Hepatocyte (in vitro differentiated cells): ENCODE measurements at regions not wholly inside any gene's neighbourhood (a gene's known extent, or its start where the extent isn't known, plus 50 kb on each side); places are given as distances from the start of the nearest gene placed in this dataset. TPM values are rescaled to one million over a fixed set of nuclear protein-coding genes. Genes with fewer than 3 reads are reported as not detected.

Experiments used
- DNase-seq: peaks from one replicate; pipeline ENCODE4 v3.0.0-alpha.2; 2016; ENCODE audit warnings: low spot score
- H2AFZ ChIP-seq: fragments of 200-600 bp; sonication (generic); 2 replicates; pipeline ENCODE4 v1.6.0; 2016; ENCODE audit warnings: antibody characterized with exemption, mild to moderate bottlenecking
- H3K27ac ChIP-seq: fragments of 200-600 bp; sonication (generic); 2 replicates; pipeline ENCODE4 v1.5.1; 2016; ENCODE audit warnings: mild to moderate bottlenecking
- H3K27me3 ChIP-seq: fragments of 200-600 bp; sonication (generic); 2 replicates; pipeline ENCODE4 v1.6.1; 2016
- H3K36me3 ChIP-seq: fragments of 200-600 bp; sonication (generic); replicated peaks from 2 replicates; pipeline ENCODE4 v1.5.1; 2016; ENCODE audit warnings: low read depth; ENCODE audit not compliant: insufficient read depth
- H3K4me1 ChIP-seq: fragments of 200-600 bp; sonication (generic); 2 replicates; pipeline ENCODE4 v1.5.1; 2016; ENCODE audit warnings: mild to moderate bottlenecking, moderate library complexity; ENCODE audit not compliant: insufficient read depth
- H3K4me2 ChIP-seq: fragments of 200-600 bp; sonication (generic); 2 replicates; pipeline ENCODE4 v1.6.0; 2016
- H3K4me3 ChIP-seq: fragments of 200-600 bp; sonication (generic); 2 replicates; pipeline ENCODE4 v1.5.1; 2016; ENCODE audit warnings: mild to moderate bottlenecking
- H3K79me2 ChIP-seq: fragments of 200-600 bp; sonication (generic); 2 replicates; pipeline ENCODE4 v1.6.0; 2017; ENCODE audit warnings: mild to moderate bottlenecking
- H3K9me2 ChIP-seq: fragments of 200-600 bp; sonication (generic); replicated peaks from 2 replicates; pipeline ENCODE4 v1.6.0; 2017; ENCODE audit warnings: mild to moderate bottlenecking; ENCODE audit not compliant: insufficient read depth
- H3K9me3 ChIP-seq: fragments of 200-600 bp; sonication (generic); 2 replicates; pipeline ENCODE4 v1.5.1; 2016; ENCODE audit warnings: low read depth, mild to moderate bottlenecking
- H4K20me1 ChIP-seq: fragments of 200-600 bp; sonication (generic); 2 replicates; pipeline ENCODE4 v1.6.0; 2016; ENCODE audit warnings: mild to moderate bottlenecking; ENCODE audit not compliant: insufficient read depth, poor library complexity, severe bottlenecking
- CTCF ChIP-seq: fragments of 200-600 bp; sonication (generic); IDR thresholded peaks from 2 replicates; pipeline ENCODE4 v1.5.1; 2016; ENCODE audit warnings: antibody characterized with exemption, mild to moderate bottlenecking; ENCODE audit not compliant: poor library complexity
- EZH2 ChIP-seq: fragments of 200-600 bp; sonication (generic); IDR thresholded peaks from 2 replicates; pipeline ENCODE4 v1.6.1; 2016; ENCODE audit warnings: antibody characterized with exemption, mild to moderate bottlenecking, borderline replicate concordance
- EZH2phosphoT487 ChIP-seq: fragments of 200-600 bp; sonication (generic); IDR thresholded peaks from one replicate; pipeline ENCODE4 v1.6.1; 2018; ENCODE audit warnings: antibody characterized with exemption, mild to moderate bottlenecking, low read depth, moderate library complexity; ENCODE audit not compliant: unreplicated experiment, severe bottlenecking
- WGBS: methylation state at CpG from one replicate; pipeline ENCODE4 v1.1.6; 2016; ENCODE audit warnings: low lambda C conversion rate; ENCODE audit errors: missing lambda C conversion rate; 5-methylcytosine and 5-hydroxymethylcytosine counted together
- small RNA-seq: library from RNA; depleted of rRNA; stranded (forward); fragments of <200 nt; gene quantifications from one replicate; pipeline ENCODE3, GENCODE V24; 2014

DNA sequence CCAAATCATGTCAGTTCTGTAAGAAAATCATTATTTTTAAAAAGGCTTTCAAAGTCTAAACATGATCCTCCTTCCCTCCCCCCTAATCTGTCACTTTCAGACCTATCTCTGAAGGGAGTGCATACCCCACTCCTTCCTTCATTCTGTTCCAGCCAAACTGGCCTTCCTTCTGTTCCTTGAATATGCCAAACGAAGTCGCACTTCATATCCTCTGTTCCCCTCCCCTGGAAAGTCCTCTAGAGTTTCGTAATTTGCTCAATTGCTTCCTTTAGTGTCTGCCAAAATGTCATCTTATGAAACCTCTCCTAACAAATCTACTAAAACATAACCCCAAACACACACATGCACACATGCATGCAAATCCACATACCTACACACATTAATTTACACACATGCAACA lies 69.5 kb upstream of the TUSC7 start:
- Histone ChIP-seq H3K4me1 (no peaks in the 10 kb centered on the region), H3K4me2 (no peak overlapping the region), H3K4me3 (no peak overlapping the region), H3K9me3 (no peaks in the 10 kb centered on the region), H3K27ac (no peak overlapping the region), H4K20me1 (no peaks in the 10 kb centered on the region), H3K27me3 (no peaks in the 10 kb centered on the region), H3K79me2 (no peaks in the 10 kb centered on the region), H3K36me3 (no peaks in the 10 kb centered on the region), H2AFZ (no peak overlapping the region), H3K9me2 (no peaks in the 10 kb centered on the region)
- WGBS: 93% methylated on average over 3 of the region's 3 CpGs
- TF ChIP-seq EZH2: no peak
- no peak for TF ChIP-seq CTCF
- no peak for TF ChIP-seq EZH2phosphoT487
- no peak for DNase-seq

DNA sequence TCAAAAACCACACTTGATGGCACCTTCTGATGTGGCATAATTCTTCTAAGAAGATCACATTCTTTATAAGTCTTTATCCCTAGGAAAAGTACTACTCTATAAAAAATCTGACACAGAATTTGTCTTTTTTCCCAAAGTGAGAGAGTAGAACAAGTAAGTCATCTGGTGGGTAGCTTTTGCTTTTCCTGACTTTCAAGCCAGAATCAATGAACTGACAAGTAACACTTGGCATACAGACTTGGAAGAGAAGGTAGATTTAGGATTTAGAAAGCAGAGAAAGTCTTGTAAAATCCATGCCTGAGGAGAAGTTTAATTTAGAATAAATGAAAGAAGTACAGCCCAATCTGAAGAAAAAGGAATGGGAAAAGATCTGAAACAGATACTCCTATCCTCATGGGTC lies 66.6 kb upstream of the TUSC7 start:
- Histone ChIP-seq H3K79me2 (no peaks in the 10 kb centered on the region), H3K36me3 (no peaks in the 10 kb centered on the region), H3K27ac (no peak overlapping the region), H3K27me3 (no peaks in the 10 kb centered on the region), H3K9me2 (no peaks in the 10 kb centered on the region), H3K4me2 (no peak overlapping the region), H3K4me3 (no peak overlapping the region), H4K20me1 (no peaks in the 10 kb centered on the region), H2AFZ (no peak overlapping the region), H3K4me1 (no peaks in the 10 kb centered on the region), H3K9me3 (no peaks in the 10 kb centered on the region)
- no peak for TF ChIP-seq CTCF
- no peak for TF ChIP-seq EZH2
- TF ChIP-seq EZH2phosphoT487: no peak
- no peak for DNase-seq

DNA sequence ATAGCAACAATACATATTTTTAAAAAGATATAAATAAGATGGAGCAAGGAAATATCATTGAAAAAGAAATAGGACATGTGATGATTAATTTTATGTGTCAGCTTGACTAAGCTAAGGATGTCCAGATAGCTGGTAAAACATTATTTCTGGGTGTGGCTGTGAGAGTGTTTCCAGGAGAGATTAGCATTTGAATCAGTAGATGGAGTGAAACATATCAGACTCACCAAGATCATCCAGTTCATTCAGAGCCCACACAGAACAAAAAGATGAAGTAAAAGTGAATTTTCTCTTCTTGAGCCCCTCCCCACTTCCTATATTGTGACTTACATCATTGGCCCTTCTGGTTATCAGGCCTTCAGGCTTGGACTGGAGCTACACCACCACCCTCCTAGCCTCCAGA lies 61.6 kb upstream of the TUSC7 start:
- no peaks in the 10 kb centered on the region for H3K79me2 ChIP-seq
- no peak for TF ChIP-seq CTCF
- TF ChIP-seq EZH2phosphoT487: no peak
- TF ChIP-seq EZH2: no peak
- DNase-seq: no peak
- no peaks in the 10 kb centered on the region for H3K9me3 ChIP-seq
- no peak overlapping the region for H3K4me2 ChIP-seq
- no peak overlapping the region for H3K4me3 ChIP-seq
- no peak overlapping the region for H2AFZ ChIP-seq
- H3K27me3 ChIP-seq: no peaks in the 10 kb centered on the region
- H3K27ac ChIP-seq: no peak overlapping the region
- no peaks in the 10 kb centered on the region for H3K9me2 ChIP-seq
- H3K36me3 ChIP-seq: no peaks in the 10 kb centered on the region
- H3K4me1 ChIP-seq: no peaks in the 10 kb centered on the region
- no peaks in the 10 kb centered on the region for H4K20me1 ChIP-seq

Small RNA genes lying in the stretch of these regions (small RNA-seq; reads per million reads assigned to genes)
- gene RN7SL582P: not detected
